OCI-LY7 (cell line): ENCODE measurements at regions not wholly inside any gene's neighbourhood (a gene's known extent, or its start where the extent isn't known, plus 50 kb on each side); places are given as distances from the start of the nearest gene placed in this dataset.

Experiments used
- CTCF ChIP-seq: fragments of 200-600 bp; sonication (generic); conservative IDR thresholded peaks from 2 replicates; pipeline ENCODE4 v1.5.1; 2014; ENCODE audit warnings: mild to moderate bottlenecking, antibody characterized with exemption, low read length, moderate library complexity, mixed read lengths
- EZH2phosphoT487 ChIP-seq: fragments of 200-600 bp; sonication (generic); IDR thresholded peaks from 2 replicates; pipeline ENCODE4 v1.6.1; 2018; ENCODE audit warnings: low read depth, borderline replicate concordance, mild to moderate bottlenecking, mixed run types, antibody characterized with exemption, low read length, moderate library complexity, mixed read lengths

- TF ChIP-seq CTCF (no peak), EZH2phosphoT487 (no peak)
These were observed 107.1 kb upstream of the ATP6AP2 start for GRCh38 chrX:40473460-40474204.
